SKM-1 (cell line): ENCODE measurements at regions not wholly inside any gene's neighbourhood (a gene's known extent, or its start where the extent isn't known, plus 50 kb on each side); places are given as distances from the start of the nearest gene placed in this dataset.
"Not testable (repeated sequence)": the region's sequence is repeated elsewhere in the genome, so short reads cannot be mapped to it uniquely, and the experiment has no call there.

ENCODE experiments used
- DNase-seq: peaks from one replicate; lab custom pipeline; 2025; ENCODE audit not compliant: unreplicated experiment; lab: John Stamatoyannopoulos, UW

- no peak for DNase-seq
Measured at GRCh38 chr1:94675373-94675772, 133.8 kb upstream of the F3 start.

DNA sequence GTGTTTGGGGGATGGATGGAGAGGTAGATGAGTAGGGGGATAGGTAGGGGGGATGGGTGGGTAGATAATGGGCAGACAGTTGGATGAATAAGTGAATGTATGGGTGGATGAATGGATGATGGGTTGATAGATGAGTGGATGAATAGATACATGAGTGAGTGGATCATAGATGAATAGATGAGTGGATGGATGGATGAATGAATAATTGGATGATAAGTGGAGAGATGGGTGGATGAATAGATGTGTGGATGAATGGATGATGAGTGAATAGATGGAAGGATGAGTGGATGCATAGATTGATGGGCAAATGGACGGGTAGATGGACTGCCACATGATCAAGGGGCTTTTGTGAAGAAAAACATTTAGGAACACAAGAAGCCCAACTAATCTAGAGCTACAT lies 133.3 kb upstream of the F3 start:
- no peak for DNase-seq

- no peak for DNase-seq
Measured at GRCh38 chr1:94672934-94673333, 131.4 kb upstream of the F3 start.

DNA sequence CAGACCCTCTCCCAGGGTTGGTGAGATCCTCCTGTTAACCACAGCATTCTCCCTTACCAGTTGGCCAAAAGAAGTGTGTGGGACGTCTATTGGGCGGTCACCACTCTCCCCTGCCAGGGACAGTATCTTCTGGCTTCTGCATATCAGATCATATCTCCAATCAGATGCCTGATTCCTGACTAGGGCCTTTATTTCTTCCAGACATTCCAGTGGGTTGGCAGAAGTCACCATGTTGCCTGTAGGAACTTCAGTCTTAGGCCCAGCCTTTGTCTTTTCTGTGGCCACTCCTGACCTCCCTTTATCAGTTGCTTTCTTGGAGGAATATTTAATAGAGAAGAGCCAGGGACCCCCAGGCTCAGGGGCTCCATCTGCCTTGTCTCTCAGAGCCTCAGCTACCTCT lies 130.4 kb upstream of the F3 start:
- DNase-seq, result no peak

DNA sequence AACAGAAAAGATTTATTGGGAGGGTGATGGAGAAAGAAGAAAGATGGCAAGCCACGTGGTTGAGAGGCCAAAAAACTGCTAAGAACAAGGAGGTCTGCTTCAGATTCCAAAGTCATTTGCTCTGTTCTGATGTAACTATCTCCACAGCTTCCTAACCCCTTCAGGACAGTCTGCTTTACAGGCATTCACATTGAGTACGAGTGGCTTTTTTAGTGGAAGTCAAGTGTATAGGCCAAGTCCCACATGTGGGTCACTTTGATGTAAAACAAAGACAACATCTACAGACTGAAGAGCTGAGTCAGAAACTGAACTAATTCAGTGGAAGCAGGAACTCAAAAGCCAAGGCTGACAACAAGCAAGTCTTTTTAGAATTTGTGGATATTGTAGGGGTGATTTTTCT lies 128.7 kb upstream of the F3 start:
- DNase-seq, result no peak

DNA sequence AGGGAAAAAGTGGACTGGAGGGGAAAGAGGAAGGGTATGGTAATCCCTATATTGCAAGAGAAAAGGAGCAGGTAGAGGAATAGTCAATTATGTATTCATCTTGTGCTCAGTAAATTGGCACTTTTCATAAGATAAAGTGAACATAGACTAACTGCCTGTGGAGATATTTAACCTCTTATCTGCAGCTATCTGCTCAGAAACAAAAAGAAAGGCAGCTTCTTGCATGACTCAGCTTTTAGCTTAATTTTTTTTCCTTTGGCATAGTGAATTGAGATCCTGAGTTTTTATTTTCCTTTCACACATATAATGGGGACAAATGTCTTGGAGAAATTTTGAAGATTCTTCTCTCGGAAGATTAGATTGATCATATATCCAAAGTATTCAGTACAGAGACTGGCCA lies 127.6 kb upstream of the F3 start:
- no peak for DNase-seq

DNA sequence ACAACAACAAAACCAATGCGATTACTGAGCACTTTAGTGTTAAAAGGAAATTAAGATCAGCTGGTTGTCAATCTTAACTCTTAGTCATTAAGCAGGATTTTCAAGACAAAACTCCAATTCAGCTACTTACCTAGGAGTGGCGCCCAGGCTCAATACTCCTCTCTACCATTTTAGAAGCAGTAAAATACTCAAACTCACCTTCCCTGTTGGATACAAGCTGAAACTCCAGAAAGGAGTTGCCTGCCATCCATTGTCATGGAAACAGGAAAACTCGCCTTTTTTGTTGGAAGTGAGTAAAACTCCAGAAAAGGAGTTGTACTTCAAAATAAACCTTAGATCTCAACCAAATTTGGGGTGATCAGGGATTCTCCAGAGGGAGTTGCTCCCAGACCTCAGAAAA lies 127.0 kb upstream of the F3 start:
- DNase-seq, result no peak

DNA sequence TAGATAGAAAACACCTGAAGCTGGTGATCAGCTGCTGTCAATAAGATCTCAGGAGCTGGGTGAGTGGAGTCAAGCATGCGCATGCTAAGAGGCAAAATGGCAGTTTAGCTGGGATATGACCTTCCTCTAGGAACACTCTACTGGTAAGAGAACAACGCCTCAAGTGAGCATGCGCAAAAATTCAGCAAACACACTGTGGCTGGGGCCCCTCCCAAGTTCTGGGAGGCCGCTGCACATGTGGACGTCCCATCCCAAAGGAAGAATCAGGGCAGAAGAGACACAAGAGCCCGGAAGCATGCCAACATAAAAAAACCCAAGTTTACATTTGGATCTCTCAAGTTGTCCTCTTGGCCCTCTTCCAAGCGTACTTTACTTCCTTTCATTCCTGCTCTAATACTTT lies 126.3 kb upstream of the F3 start:
- no peak for DNase-seq

DNA sequence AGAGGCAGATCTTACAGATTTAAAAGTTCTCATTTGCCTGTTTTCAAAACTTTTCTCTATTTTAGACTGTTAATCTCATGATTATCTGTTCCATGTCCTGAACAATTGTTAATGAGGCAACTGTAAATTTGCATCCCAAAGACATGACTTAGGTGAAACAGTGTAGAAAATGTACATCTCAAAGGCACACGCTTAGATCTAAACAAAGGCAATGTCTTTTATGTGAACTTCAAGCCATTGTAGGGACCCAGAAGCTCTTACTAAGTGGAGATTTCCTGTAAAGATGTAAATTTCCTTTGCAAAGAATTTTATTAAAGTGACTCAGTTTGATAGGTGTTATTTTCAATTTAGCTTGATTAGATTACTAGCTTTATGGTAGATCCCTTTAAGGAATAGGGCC lies 125.2 kb upstream of the F3 start:
- DNase-seq, result no peak

DNA sequence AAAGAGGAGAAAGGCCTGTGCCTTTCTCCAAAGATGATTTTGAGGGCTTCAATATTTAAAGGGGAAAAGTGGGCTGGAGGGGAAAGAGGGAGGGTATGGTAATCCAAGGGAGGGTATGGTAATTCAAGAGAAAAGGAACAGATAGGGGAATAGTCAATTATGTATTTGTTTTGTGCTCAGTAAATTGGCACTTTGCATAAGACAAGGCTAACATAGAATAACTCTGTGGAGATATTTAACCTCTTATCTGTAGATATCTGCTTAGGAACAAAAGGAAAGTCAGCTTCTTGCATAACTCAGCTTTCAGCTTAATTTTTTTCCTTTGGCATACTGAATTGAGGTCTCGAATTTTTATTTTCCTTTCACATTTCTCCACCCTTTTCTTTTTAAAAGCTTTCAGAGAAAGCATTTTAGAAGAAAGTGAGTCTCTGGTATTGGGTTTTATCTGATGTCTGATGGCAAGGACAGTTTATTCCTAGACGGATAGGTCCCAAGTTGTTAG lies 119.9 kb upstream of the F3 start:
- no peak for DNase-seq

DNA sequence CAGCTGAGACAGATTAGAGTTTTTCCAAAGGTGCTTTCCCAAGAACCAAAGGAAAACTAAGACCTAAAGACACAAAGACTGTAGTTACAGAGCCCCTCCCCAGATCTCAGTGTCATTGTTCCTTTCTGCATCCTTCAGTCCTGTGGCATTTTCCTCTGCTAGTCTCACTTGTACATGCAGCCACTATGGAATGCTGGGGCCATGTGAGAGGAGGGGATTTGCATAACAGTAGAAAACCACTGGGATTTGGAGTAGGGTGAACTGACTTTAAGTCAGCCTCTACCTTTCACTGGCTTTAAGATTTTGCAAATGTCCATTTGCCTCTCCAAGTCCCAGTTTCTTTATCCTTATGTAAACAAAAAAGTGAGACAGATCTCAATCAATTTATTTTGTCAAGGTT lies 119.4 kb upstream of the F3 start:
- DNase-seq, result no peak

DNA sequence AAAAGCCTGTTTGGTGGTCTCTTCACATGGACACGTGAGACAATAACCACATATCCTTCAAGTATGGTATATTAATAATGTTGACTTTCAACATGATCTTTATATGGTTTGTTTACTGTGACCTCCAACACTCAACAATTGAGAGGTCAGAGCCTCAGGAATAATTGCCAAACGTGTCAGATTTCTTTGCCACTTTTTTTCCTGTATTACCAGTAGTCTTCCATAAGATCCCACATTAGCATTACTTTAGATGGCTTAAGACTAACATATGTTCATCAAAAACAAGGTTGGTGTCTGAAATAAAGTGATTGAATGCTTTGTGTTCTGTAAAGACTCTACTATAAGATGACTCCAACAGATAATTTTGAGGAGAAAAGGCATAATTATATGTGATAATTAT lies 118.7 kb upstream of the F3 start:
- DNase-seq, result no peak

- DNase-seq, result not testable (repeated sequence)
Measured at GRCh38 chr1:94659202-94659601, 117.6 kb upstream of the F3 start.

GRCh38 chr1:94658221-94658620 lies 116.7 kb upstream of the F3 start:
- no peak for DNase-seq

- DNase-seq, result not testable (repeated sequence)
Measured at GRCh38 chr1:94657776-94658175, 116.2 kb upstream of the F3 start.

DNA sequence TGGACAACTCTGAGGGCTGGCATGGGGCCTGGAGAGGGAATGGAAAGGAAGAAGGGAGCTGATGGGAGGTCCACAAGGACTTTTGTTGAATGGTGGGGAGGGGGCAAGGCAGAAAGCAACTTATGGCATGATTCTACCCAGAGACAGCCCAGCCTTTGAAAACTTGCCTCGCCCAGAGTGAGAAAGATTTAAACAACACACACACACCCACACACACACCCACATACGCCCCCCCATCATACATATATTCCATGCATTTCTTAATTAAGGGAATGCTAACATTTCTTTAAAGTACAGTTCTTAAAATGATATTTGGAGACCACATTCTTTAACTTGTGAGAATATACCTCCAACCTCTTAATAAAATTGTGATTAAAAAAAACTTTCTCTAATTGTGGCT lies 115.4 kb upstream of the F3 start:
- DNase-seq, result no peak

GRCh38 chr1:94654919-94655318 lies 113.4 kb upstream of the F3 start:
- no peak for DNase-seq

DNA sequence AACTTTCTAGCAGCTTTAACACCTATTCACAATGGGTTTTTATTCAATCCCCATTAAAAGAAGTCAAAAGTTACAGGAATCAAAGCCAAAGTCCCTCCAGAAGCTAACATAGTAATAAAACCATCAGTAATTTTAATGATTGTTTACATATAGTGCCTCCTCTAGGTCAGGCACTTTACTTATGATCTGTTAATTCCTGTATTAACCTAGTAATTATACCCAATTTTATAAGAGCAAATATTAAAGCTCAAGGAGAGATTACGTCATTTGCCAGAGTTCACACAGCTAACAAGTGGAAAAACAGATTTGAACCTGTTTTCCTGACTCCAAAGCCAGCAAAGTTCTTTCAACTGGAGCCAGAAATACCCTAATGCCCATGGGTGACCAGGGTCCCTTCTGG lies 112.9 kb upstream of the F3 start:
- no peak for DNase-seq

GRCh38 chr1:94654031-94654430 lies 112.5 kb upstream of the F3 start:
- DNase-seq, result no peak

GRCh38 chr1:94653454-94653853 lies 111.9 kb upstream of the F3 start:
- DNase-seq, result no peak

DNA sequence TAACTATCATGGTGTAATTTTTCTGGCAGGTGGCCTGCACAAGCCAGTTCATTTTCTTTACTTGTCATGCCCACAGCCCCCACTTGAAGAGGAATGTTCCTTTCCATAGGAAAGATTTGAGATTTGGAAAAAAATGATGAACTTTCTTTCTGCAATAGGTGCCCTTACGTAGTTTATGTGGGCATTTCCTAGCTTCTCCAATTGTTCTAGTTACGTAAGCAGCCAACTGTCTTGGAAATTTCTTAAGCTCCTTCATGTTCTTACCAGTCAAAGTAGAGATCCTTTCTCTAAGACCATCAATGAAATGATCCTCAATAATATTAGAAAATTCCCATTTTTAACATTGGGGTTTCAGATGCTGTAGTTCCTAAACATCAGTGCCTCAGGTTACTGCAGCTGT lies 109.5 kb upstream of the F3 start:
- no peak for DNase-seq

DNA sequence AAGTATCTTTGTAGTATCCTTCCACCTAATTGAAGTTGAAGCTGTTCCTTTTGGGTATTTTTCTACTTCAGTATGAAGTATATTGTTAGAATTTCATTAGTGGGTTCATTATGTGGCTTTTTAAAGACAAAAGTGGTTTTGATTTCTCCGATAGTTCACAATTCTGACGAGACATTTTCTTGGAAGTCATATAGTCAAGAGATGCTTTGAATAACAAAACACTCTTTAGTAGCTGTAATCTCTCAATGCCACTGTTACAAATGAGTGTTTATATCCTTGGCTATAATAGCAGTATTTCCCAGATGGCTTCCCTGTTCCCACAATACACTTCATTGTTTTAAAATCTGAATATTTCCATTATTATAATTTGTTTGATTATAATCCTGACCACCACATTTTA lies 108.7 kb upstream of the F3 start:
- no peak for DNase-seq

- no peak for DNase-seq
Measured at GRCh38 chr1:94648225-94649007, 106.9 kb upstream of the F3 start.
